GM20431 (cell line): ENCODE measurements at regions not wholly inside any gene's neighbourhood (a gene's known extent, or its start where the extent isn't known, plus 50 kb on each side); places are given as distances from the start of the nearest gene placed in this dataset.
"Not testable (repeated sequence)": the region's sequence is repeated elsewhere in the genome, so short reads cannot be mapped to it uniquely, and the experiment has no call there.

Experiments
- in situ Hi-C: fragments of 300-500 bp; cut with MseI, MboI; formaldehyde crosslinking; loops from one replicate; pipeline ENCODE4 v1.15.0; 2020; ENCODE audit warnings: low sequenced_read_pairs; ENCODE audit not compliant: unreplicated experiment

DNA sequence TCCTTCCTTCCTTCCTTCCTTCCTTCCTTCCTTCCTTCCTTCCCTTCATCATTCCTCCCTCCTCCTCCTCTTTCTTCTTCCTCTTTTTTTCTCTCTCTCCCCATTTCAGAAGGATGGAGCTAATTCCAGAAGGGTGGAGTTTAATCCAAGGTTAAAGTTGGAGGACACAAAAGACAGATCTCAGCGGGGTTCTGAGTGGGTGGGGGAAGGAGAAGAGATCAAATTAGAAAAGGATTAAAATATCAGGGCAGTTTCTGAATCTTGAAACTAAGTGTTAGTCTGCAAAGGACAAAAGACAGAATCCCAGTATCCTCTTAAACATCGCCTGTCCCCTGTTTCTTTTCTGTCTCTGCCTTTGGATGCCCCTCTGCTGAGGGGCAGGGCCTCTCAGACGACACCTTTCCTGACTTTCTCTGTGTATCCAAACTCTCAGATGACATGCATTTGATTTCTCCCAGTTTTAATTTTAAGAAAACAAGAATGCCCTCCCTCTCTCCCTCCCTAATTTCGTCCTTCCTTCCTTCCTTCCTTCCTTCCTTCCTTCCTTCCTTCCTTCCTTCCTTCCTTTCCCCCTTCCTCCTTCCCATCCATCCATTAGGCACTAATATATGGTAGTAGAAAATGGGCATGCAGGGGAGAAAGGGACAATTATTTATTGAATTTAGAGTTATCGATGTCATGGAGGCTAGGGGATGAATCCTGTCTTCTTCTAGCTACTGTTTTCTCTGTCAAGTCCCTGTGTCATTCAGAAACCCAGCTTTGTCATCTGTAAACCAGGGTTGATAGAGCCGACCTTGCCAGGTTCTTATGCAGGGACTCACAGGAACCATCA, 269.1 kb downstream of the VRK1 start:
- in situ Hi-C loops, result no loop called here

DNA sequence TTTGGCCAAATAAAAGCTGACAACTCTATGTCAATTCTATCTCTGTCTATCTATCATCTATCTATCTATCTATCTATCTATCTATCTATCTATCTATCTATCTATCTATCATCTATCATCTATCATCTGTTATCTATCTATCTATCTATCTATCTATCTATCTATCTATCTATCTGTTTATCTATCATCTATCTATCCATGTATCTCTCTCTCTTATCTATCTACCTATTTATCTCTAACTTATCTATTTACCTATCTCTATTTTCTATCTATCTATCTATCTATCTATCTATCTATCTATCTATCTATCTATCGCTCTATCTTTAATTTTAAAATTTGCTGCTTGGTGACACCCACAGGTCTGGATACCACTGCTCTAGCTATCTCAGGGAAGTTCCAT, 271.1 kb downstream of the VRK1 start:
- in situ Hi-C loops, result not testable (repeated sequence)

DNA sequence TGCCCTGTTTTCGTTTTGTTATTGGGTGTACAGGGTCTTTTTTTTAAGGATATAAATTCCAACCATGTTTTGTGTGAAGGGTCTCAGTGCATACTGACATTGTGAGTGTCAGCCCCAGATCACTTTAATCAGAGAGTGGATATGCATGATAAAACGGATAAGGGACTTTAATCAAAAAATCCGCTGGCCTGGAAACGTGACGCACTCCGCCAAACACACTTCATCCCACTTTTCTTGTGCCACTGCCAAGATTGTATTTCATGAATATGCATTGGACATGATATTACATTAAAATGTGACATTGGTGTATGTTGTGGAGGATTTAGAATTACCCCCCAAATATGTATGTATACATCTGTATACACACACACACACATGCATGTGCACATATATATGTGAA, 273.1 kb downstream of the VRK1 start:
- in situ Hi-C loops, result no loop called here

DNA sequence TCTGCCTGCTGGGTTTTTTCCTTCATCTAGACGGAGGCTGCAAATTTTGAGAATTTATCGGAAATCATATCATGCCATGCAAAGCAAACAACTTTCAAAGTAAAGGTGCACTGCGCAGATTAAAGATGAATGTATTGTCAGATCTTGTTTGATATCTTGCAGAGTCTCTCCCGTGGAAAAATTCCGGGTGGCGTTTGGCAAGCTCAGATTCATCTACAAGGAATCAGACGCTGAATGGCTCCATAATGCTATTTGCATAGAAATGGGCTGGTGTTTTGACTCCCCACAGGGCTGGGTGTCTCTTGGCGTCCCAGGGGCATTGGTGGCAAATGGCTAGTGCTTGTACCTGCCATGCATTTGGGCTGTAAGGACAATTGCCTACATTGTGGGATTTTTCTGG, 274.0 kb downstream of the VRK1 start:
- in situ Hi-C loops, result no loop called here

DNA sequence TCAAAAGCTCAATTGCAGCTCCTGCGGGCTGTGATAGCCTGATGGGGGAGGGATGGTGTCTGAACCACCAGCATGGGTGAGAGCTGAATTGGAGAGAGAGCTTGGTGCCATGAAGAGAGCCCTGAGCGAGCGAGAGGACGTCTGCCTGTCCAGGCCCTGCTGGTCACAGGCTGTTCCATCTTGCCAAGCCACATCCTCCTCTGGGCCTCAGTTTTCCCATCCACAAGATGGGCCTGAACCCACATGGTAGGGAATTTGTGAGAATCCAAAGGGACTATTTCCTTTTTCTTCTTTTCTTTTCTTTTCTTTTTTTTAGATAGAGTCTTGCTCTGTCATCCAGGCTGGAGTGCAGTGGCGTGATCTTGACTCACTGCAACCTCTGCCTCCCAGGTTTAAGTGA, 276.4 kb downstream of the VRK1 start:
- in situ Hi-C loops, result no loop called here

DNA sequence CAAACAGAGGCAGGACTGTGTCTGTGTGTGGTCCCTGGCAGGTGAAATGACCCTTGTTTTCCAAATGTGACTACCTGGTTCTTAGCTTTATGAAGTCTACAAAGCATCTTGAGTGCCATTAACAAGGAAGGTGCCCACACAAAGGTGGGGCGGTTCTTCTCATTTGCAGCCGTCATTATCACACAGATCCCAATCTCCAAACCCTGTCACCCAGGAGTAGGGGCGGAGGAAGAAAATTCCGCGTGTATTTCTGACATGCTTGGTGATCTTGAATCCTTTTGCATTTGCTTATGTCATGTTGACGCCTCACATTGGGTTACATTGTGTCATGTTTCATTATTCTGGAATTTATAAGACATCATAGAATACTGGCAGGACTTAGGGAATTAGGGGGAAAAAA, 277.3 kb downstream of the VRK1 start:
- in situ Hi-C loops, result no loop called here

DNA sequence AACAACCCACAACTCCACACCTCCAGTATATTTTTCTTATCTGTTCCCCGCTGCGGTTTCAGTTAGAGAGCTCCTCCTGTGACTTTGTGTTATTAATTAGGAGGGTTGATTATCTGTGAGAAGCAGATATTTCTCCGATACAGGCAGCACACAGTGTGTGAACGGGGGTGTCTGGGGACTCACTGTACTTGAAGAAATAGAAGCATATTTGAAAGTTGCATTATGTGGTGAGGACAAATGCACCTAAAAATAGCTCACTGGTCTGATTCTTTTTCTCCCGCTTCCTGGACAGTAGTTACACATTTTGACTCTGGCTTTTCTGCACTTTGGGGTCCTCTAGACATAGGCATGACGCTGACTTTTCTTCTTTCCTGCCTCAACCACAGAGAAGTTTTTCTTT, 277.7 kb downstream of the VRK1 start:
- in situ Hi-C loops, result no loop called here

DNA sequence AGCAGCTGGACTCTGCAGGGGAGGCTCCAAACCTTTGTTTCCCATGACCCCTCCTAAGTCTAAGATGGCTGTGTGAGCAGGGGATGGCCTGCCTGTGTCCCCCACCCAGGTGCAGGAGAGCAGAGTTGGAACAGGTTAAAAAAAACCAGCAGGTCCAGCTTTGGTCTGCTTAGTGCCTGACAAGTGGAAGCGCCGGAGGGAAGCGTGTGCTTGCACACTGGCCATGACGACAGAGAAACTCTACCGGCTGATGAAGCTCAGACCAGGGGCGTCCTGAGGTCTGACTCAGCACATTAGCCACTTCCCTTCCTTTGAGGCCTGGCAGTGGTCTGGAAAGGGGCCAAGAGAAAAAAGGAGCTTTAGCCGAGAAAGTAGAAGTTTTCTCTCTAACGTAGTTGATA, 280.1 kb downstream of the VRK1 start:
- in situ Hi-C loops, result no loop called here

DNA sequence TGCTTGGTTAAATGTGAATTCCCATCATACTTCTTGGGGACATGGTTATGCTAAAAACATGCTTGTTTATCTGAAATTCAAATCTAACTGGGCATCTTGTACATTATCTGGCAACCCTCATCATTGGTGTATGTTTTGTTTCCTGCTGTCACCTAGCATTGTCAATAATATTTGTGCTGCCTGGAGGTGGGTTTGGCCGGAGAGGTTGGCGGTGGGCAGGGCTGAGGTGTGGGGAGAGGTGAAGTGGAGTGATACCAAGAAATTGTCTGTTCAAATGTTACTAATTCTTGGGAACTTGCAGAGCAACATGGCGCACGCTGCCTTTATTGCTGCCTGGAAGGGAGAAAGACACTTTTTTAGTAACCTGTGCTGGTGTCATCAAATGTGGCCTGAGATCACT, 280.5 kb downstream of the VRK1 start:
- in situ Hi-C loops, result no loop called here

DNA sequence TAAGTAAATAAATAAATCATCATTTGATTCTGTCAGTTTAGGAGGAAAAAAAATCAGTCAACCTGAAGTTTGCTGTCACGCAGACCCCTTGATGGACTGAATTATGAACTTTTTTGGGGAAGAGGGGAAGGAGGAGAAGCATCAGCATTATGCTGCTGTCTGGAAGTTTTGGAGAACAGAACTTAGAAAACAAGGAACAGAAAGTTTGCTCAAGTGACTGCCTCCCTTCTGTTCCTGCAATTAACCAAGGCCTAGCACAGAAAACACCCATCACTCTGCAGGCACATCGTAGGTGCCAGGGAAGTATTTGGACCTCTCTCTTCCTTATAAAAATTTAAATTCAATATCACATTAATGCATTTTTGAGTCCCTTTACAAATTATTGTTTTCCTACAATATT, 283.8 kb downstream of the VRK1 start:
- in situ Hi-C loops, result no loop called here

DNA sequence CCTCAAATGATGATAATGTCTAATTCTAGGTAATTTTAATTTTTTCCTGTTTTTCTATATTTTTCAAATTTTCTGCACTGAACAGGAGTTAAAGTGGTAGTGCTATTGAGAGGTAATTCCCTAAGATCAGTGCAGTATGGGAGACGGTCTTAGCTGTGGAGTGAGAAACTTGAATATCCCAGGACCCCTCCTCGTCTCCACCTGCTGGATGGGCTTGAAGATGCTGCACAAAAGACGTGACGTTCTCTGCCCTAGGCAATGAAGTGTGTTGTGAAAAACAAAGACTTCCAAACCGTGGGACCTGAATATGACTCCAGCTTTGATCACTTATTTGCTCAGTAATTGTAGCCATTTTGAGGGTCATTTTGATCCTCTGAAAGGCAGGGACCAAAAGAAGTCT, 298.1 kb downstream of the VRK1 start:
- in situ Hi-C loops, result no loop called here

DNA sequence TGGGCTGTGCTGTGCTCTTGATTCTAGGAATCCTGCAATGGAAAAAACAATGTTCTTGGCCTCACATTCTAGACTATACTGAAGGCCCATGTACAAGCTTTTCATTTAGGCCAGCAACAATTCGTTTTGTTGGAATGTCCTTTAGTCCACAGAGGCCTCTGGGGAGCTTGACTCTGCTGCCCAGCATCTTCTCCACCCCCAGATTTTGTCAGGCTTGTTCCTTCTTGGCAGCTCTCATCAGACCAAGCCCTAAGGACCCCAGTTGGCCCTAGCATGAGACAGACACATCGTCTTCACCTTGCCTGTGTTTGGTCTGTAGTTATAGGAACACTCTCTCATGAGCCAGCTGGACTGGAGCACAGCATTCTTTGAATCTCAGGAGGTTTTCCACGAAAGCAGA, 300.1 kb downstream of the VRK1 start:
- in situ Hi-C loops, result no loop called here

DNA sequence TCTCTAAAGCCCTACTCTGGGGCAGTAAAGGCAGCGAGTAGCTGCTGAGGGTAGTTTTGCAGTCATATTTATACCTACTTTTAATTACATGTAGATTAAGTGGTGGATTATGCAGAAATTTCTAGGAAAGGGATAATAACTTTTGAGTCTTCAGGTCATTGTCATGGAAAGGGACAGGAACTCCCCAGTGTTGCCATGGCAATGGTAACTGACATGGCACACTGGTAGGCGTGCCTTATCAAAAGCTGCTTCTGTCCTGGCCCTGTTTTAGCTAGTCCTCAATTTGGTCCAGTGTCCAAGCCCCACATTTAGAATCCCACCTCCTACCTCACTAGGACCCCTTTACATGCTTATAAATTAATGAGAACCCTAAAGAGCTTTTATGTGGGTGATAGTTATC, 303.1 kb downstream of the VRK1 start:
- in situ Hi-C loops, result no loop called here

DNA sequence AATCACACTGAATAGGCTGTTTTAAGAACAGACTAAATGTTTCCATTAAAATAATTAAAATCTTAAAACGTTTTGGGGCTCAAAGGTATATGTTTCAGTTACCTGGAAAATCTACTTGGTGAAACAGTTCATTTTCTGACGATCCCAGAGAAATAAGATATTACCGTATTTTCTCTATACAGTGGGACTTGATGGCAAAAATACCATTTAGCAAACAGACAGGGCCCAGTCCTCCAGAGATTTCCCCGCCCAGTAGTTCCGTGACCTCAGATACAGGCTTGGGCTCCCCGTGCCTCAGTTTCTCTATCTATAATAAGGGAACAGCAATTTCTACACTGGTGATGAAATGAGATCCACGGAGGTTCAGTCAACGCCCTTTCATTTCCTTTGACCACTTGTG, 304.4 kb downstream of the VRK1 start:
- in situ Hi-C loops, result no loop called here

DNA sequence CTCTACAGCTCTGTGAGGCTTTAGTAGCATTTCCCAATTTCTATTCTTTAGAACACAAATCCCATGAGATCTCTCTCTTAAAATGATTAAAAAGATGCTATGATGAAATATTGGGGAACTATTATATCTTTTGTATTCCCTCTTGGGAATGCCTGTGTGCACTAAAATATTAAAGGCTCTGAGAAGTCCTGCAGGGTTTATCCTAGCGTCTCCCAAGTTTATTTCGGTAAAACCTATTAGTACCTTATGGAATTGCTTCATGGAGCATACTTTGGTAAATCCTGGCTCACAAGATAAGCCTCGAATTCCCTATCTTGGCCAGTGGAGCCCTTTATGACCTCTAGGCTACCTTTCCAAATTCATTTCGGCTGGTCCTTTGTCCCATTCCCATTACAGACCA, 306.8 kb downstream of the VRK1 start:
- in situ Hi-C loops, result no loop called here

DNA sequence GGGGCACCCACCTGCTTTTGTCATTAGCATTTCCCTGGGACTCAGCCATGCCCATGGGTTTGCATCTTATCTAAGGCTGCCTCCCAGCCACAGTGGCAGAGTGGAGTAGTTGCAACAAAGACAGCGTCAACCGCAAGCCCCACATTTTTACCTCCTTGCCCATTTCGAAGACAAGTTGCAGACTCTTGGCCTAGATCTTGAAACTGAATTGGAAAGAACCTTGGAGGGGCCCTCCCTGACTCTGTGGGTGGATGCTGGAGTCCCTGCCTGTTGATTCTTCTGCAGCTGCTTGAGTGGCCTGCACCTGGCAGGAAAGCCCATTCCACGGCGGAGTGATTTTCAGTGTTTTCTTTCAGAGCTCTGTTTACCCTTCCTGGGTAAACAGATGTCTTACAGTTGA, 309.0 kb downstream of the VRK1 start:
- in situ Hi-C loops, result no loop called here

DNA sequence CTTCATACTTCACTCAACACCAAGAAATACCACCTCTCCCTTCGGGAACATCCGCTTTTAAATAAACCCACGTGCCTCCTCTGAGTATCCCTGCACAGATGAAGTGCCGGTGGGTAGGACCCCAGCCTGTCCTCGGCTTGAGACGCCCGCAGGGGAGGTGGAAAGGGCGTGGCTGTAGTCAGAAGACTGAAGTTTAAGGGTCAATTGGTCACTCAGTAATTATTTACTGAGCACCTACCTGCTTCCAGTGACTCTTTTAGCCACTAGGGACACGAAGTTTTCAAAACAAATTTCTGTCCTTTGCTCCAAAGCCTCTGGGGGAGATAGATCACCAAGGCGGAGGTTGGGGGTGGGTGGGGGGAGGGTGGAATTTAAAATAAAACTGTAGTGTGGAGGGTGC, 309.4 kb downstream of the VRK1 start:
- in situ Hi-C loops, result no loop called here

DNA sequence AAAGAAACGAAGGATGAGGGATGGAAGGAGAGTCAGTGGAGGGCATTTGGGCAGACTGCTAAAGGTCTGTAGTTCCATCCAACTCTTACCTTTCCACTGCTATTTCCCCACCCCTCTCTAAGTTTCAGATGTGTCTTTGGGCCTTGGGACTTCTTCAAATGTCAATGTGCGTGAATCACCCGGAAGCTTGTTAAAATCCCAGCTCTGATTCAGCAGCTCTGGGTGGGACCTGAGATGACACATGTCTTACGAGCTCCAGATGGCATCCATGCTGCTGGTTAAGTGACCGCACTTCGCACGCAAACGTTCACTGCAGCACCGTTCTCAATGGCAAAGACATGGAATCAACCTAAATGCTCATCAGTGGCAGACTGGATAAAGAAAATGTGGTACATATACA, 309.9 kb downstream of the VRK1 start:
- in situ Hi-C loops, result no loop called here

DNA sequence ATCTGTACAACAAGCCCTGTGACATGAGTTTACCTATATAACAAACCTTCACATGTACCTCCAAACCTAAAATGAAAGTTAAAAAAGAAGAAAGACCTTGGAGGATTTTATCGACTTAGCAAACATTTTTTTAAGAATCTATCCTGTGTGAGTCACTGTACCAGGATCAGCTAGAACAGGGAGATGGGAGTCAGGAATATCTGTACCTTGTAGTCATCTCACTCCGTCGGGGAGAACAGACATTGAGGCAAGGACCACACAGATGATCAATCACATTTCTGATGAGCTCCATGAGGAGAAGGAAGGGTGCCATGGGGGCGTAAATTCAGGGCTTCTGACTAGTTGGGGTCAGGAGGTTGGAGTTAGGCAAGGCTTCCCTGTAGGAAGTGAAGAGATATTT, 310.6 kb downstream of the VRK1 start:
- in situ Hi-C loops, result no loop called here

DNA sequence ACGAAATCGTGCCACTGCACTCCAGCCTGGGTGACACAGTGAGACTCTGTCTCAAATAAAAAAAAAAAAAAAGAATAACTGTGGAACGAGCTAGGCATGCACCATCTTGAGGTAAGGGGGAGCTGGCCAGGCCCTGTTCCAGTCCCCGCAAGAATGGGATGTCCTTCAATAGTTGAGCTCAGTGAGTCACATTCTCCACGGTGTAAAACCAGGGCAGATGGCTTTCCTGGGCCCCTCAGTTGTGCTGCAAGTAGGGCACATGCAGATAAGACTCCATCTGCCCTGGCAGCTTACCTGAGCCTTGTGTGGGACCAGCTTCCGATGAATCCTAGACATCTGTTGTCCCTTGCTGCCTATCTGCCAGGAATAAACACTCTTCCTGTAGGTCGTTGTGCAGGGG, 312.1 kb downstream of the VRK1 start:
- in situ Hi-C loops, result no loop called here

DNA sequence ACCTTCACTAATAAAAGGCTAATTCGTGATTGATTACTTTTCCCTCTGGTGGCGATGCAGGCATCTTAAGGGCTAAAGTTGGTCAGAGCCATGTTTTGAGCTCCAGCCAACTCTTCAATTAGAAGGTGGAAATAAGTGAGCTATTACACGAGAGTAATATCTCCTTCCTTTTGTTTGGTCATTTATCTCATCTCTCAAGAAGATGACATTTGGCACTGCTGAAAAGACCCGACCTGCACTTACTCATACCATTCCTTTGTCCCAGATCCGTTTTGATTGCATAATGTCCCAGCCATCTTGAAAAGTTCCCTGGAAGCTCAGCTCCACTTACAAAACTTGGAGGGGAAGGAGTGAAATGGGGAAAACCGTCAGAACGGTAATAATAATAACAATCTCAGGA, 316.2 kb downstream of the VRK1 start:
- in situ Hi-C loops, result no loop called here

DNA sequence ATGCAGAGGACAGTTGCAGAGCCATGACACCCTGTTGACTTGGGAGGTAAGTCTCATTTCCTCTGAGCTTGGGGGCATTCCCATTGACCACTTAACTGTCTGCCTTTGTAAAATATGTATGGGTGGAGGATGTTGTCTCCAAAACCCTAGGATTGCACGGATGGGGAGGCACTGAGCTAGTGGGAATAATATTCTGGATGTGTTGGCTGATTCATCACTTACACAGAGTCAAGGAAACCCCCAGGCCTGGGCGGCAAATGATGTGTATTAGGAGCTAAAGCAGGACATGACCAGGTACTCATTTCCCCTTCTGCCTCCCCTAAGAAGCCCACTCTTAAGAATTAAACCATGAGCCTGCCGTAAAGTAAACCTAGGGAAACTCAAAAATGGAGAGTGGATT, 319.4 kb downstream of the VRK1 start:
- in situ Hi-C loops, result no loop called here
